Adrenal gland (tissue), 9 donors: ENCODE measurements at regions not wholly inside any gene's neighbourhood (a gene's known extent, or its start where the extent isn't known, plus 50 kb on each side); places are given as distances from the start of the nearest gene placed in this dataset.
A peak's percentile ranks its signal among the peaks of the same experiment; 100 is the strongest.

Experiments
- DNase-seq, 7 donors: peaks; one replicate each; pipeline ENCODE4 v3.0.0-alpha.2; 2019 to 2020
- H3K27ac ChIP-seq, 5 donors: fragments of 200-600 bp; sonication (generic) in 4 of 5; 1 replicate in 3 of 5; 2 replicates in 2 of 5; pipeline versions ENCODE4 v1.5.1 to v1.8.0; 2016 to 2020; ENCODE audit warnings: mild to moderate bottlenecking in 1 of 5
- H3K27me3 ChIP-seq: fragments of 200-600 bp; 2 replicates; pipeline ENCODE4 v1.8.0; 2021
- H3K36me3 ChIP-seq, 2 donors: fragments of 200-600 bp; replicated peaks in 1 of 2; 1 replicate in 1 of 2; 2 replicates in 1 of 2; pipeline versions ENCODE4 v1.5.1 to v1.8.0; 2018 to 2022
- H3K4me1 ChIP-seq, 2 donors: fragments of 200-600 bp; replicated peaks in 1 of 2; 1 replicate in 1 of 2; 2 replicates in 1 of 2; pipeline versions ENCODE4 v1.5.1 to v1.8.0; 2018 to 2021
- H3K4me3 ChIP-seq, 4 donors: fragments of 200-600 bp; sonication (generic) in 3 of 4; one replicate each; pipeline ENCODE4 v1.5.1; 2016 to 2018
- H3K9me3 ChIP-seq, 3 donors: fragments of 200-600 bp; sonication (generic) in 1 of 3; replicated peaks in 1 of 3; 1 replicate in 2 of 3; 2 replicates in 1 of 3; pipeline versions ENCODE4 v1.5.1 to v1.8.0; 2016 to 2021
- POLR2A ChIP-seq, 2 donors: fragments of 450-650 bp; IDR thresholded peaks; one replicate each; pipeline ENCODE4 v1.6.1; 2017; ENCODE audit warnings: antibody characterized with exemption in 2 of 2, mild to moderate bottlenecking in 2 of 2, moderate library complexity in 1 of 2
- WGBS, 4 donors: extraction: QIAGEN DNeasy Blood & Tissue Kit in 2 of 4; methylation state at CpG; one replicate each; pipeline versions ENCODE4 v1.1.5 to v1.1.7; 2013 to 2017; 5-methylcytosine and 5-hydroxymethylcytosine counted together
- intact Hi-C, 2 donors: fragments of 100-400 bp; cut with DNase I; formaldehyde crosslinking; loops; one replicate each; pipeline versions ENCODE4 v1.14.1 to v1.15.0; 2022 to 2023
- TF ChIP-seq, protein P1 (sequence below), 6 experiments: fragments of 450-650 bp in 4 of 6; fragments of 200-600 bp in 2 of 6; sonication (generic) in 1 of 6; IDR thresholded peaks; 1 replicate in 5 of 6; 2 replicates in 1 of 6; pipeline versions ENCODE4 v1.5.1 to v1.8.0; 2016 to 2021; ENCODE audit warnings: antibody characterized with exemption in 6 of 6, mild to moderate bottlenecking in 2 of 6, moderate library complexity in 1 of 6
- donor health status: healthy with polysubstance abuse.
- donor health status: Bipolar disorder and iron deficiency.
- donor health status: DM: yes; HTN: yes; CAD: no.
- donor health status: DM: no; HTN: no; CAD: no.
- donor health status: DM: no; HTN: no; CAD: no.

- intact Hi-C loops, result no loop called here
Observed at GRCh38 chr16:17836868-17837602, 366.3 kb upstream of the XYLT1 start.

DNA sequence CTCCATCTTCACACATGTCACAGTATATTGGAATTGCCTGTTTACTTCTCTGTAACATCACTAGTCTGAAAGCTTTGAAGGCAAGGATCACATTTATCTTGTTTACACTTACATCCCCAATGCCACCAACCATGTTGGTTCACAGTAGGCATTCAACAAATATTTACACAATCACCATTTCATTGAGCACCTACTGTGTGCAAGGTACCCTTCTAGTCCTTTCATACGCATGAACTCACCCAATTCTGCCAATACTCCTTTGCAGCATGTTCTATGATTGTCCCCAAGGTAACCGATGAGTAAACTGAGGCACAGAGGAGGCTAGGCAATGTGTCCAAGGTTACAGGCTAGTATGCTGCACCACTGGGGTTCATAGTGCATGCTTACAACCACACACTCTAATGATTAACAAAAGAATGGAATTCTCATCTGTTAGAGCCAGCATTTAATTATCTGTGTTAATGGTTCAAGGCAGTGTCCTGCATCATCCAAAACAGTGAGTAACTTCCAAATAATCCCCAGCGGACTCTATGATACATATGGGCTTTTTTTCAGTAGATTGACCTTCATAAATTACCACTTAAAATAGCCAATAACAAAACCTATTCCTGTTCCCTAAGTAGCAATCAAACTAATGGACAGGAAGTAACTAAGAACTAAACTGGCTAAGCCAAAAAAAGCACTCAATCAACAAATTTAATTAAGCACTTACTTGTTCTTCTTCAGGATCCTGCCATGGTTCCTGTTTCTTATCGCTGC is 364.5 kb upstream of the XYLT1 start:
- intact Hi-C loops, result no loop called here
- no peak for TF ChIP-seq POLR2A (IDR thresholded peaks at IDR 0.05)
- TF ChIP-seq, protein P1, sequence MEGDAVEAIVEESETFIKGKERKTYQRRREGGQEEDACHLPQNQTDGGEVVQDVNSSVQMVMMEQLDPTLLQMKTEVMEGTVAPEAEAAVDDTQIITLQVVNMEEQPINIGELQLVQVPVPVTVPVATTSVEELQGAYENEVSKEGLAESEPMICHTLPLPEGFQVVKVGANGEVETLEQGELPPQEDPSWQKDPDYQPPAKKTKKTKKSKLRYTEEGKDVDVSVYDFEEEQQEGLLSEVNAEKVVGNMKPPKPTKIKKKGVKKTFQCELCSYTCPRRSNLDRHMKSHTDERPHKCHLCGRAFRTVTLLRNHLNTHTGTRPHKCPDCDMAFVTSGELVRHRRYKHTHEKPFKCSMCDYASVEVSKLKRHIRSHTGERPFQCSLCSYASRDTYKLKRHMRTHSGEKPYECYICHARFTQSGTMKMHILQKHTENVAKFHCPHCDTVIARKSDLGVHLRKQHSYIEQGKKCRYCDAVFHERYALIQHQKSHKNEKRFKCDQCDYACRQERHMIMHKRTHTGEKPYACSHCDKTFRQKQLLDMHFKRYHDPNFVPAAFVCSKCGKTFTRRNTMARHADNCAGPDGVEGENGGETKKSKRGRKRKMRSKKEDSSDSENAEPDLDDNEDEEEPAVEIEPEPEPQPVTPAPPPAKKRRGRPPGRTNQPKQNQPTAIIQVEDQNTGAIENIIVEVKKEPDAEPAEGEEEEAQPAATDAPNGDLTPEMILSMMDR (IDR thresholded peaks at IDR 0.05), result no peak
- no peaks in the 10 kb centered on the region for H3K4me1 ChIP-seq
- no peaks in the 10 kb centered on the region for H3K9me3 ChIP-seq
- 67 to 78% (median 73%) methylated on average over 4 of the region's 4 CpGs for WGBS, 4 donors
- no peak overlapping the region for H3K4me3 ChIP-seq
- no peaks in the 10 kb centered on the region for H3K27me3 ChIP-seq
- DNase-seq, result no peak
- H3K27ac ChIP-seq, result no peak overlapping the region
- H3K36me3 ChIP-seq, result no peaks in the 10 kb centered on the region

More at GRCh38 chr16:17836868-17837602, 366.3 kb upstream of the XYLT1 start:
- TF ChIP-seq, protein P1 (IDR thresholded peaks at IDR 0.05), result no peak
- no peak for TF ChIP-seq POLR2A (IDR thresholded peaks at IDR 0.05)
- Histone ChIP-seq H3K27ac (no peak overlapping the region), H3K9me3 (no peaks in the 10 kb centered on the region), H3K27me3 (no peaks in the 10 kb centered on the region), H3K4me3 (no peak overlapping the region), H3K4me1 (no peaks in the 10 kb centered on the region), H3K36me3 (no peaks in the 10 kb centered on the region)
- peak in 1 of 7 donors; percentile 11 for DNase-seq
- 62 to 69% (median 65%) methylated on average over 12 of the region's 12 CpGs for WGBS, 4 donors

- H3K27ac ChIP-seq, result no peak overlapping the region
Observed at GRCh38 chr16:17832738-17833137, 362.0 kb upstream of the XYLT1 start.

GRCh38 chr16:17831330-17831729 is 360.6 kb upstream of the XYLT1 start:
- no peak for DNase-seq
- intact Hi-C loops, result no loop called here
- Histone ChIP-seq H3K4me3 (no peak overlapping the region), H3K27ac (no peak overlapping the region), H3K27me3 (no peaks in the 10 kb centered on the region), H3K4me1 (peaks cover 0 to 7% of the 10 kb centered on the region in 2 donors), H3K36me3 (no peaks in the 10 kb centered on the region), H3K9me3 (no peaks in the 10 kb centered on the region)
- WGBS, 4 donors, result 81 to 86% (median 84%) methylated on average over 5 of the region's 5 CpGs
- TF ChIP-seq, protein P1 (IDR thresholded peaks at IDR 0.05), result no peak
- TF ChIP-seq POLR2A (IDR thresholded peaks at IDR 0.05), result no peak

More at GRCh38 chr16:17832738-17833137, 362.0 kb upstream of the XYLT1 start:
- DNase-seq, result no peak
- TF ChIP-seq, protein P1 (IDR thresholded peaks at IDR 0.05), result no peak
- no peak for TF ChIP-seq POLR2A (IDR thresholded peaks at IDR 0.05)
- WGBS, 4 donors, result 76 to 92% (median 85%) methylated on average over 2 of the region's 2 CpGs
- Histone ChIP-seq H3K27me3 (no peaks in the 10 kb centered on the region), H3K4me3 (no peak overlapping the region), H3K4me1 (peaks cover 0 to 4% of the 10 kb centered on the region in 2 donors), H3K36me3 (no peaks in the 10 kb centered on the region), H3K9me3 (no peaks in the 10 kb centered on the region)
- intact Hi-C loops, result no loop called here
